HepG2 (cell line): ENCODE measurements at regions not wholly inside any gene's neighbourhood (a gene's known extent, or its start where the extent isn't known, plus 50 kb on each side); places are given as distances from the start of the nearest gene placed in this dataset.

Experiments used
- ATAC-seq: fragments of 200-7000 bp; cut with Tn5 transposase; 3 replicates; pipeline ENCODE4 v1.9.1; 2020; ENCODE audit warnings: mild to moderate bottlenecking, moderate library complexity
- BruUV-seq: library from RNA; stranded (reverse); fragments of 400-500 nt; replicated peaks from 2 replicates; lab custom pipeline; 2021; lab: Mats Ljungman, UMichigan
- CTCF ChIA-PET: fragments of 300-600 bp; formaldehyde crosslinking; extraction: SDS; loops from one replicate; lab custom pipeline; 2021; ENCODE audit warnings: low total read pairs, inconsistent platforms, low intra/inter-chr PET ratio; lab: Yijun Ruan, JAX
- POLR2A ChIA-PET: fragments of 350-600 bp; sonication (Branson Sonifier 250); formaldehyde crosslinking; loops from one replicate; lab custom pipeline; 2020; ENCODE audit warnings: antibody characterized with exemption, inconsistent platforms; lab: Yijun Ruan, JAX
- DNase-seq: peaks from one replicate; pipeline ENCODE4 v3.0.0-alpha.2; 2015; ENCODE audit warnings: low spot score
- FAIRE-seq: peaks from 3 replicates; lab custom pipeline; 2011; peaks lifted over from hg19 to GRCh38; lab: Jason Lieb, UNC
- H2AFZ ChIP-seq: one replicate; pipeline ENCODE4 v1.6.1; 2011; ENCODE audit warnings: low read length, inconsistent platforms
- H3K27ac ChIP-seq: fragments of 300-600 bp; 3 replicates; pipeline ENCODE4 v1.8.0; 2011; ENCODE audit warnings: mixed run types, mild to moderate bottlenecking, mixed read lengths, low read length, inconsistent platforms; ENCODE audit not compliant: insufficient read depth; ENCODE audit errors: extremely low read length
- H3K27me3 ChIP-seq, 2 experiments: fragments of 200-600 bp in 1 of 2; 2 replicates in 1 of 2; 3 replicates in 1 of 2; pipeline versions ENCODE4 v1.6.0 to v1.8.0; 2011; ENCODE audit warnings: low read length in 2 of 2, mild to moderate bottlenecking in 2 of 2, moderate library complexity in 2 of 2, inconsistent platforms in 1 of 2; ENCODE audit not compliant: insufficient read depth in 2 of 2, control insufficient read depth in 1 of 2
- H3K36me3 ChIP-seq, 2 experiments: fragments of 200-600 bp in 1 of 2; replicated peaks in 1 of 2; 2 replicates in 1 of 2; 3 replicates in 1 of 2; pipeline versions ENCODE4 v1.5.1 to v1.8.0; 2011; ENCODE audit warnings: low read length in 2 of 2, inconsistent platforms in 1 of 2; ENCODE audit not compliant: insufficient read depth in 2 of 2, control insufficient read depth in 1 of 2
- H3K4me1 ChIP-seq: 2 replicates; pipeline ENCODE4 v1.5.1; 2012; ENCODE audit warnings: low read length, inconsistent platforms; ENCODE audit not compliant: insufficient read depth
- H3K4me2 ChIP-seq: 2 replicates; pipeline ENCODE4 v1.6.0; 2011; ENCODE audit warnings: low read depth, low read length, inconsistent platforms
- H3K4me3 ChIP-seq, 3 experiments: fragments of 200-600 bp in 1 of 3; sonication (generic), shearing (Covaris generic) in 1 of 3; replicated peaks in 1 of 3; 2 replicates each; pipeline ENCODE4 v1.5.1; 2011 to 2016; ENCODE audit warnings: low read length in 3 of 3, inconsistent platforms in 2 of 3, low read depth in 2 of 3, mild to moderate bottlenecking in 2 of 3, control low read depth in 1 of 3, mixed read lengths in 1 of 3; ENCODE audit not compliant: insufficient read depth in 1 of 3
- H3K79me2 ChIP-seq: one replicate; pipeline ENCODE4 v1.6.1; 2011; ENCODE audit warnings: low read length, inconsistent platforms; ENCODE audit not compliant: insufficient read depth
- H3K9ac ChIP-seq: 2 replicates; pipeline ENCODE4 v1.6.0; 2011; ENCODE audit warnings: mild to moderate bottlenecking, low read depth, low read length, inconsistent platforms; ENCODE audit not compliant: insufficient read depth
- H3K9me3 ChIP-seq: 2 replicates; pipeline ENCODE4 v1.5.1; 2012; ENCODE audit warnings: mild to moderate bottlenecking, low read length
- H4K20me1 ChIP-seq: 2 replicates; pipeline ENCODE4 v1.6.0; 2011; ENCODE audit warnings: inconsistent platforms, mild to moderate bottlenecking, low read length, moderate library complexity; ENCODE audit not compliant: insufficient read depth
- FOXP1 ChIP-seq, 2 experiments: fragments of 450-650 bp in 1 of 2; IDR thresholded peaks; 2 replicates each; pipeline ENCODE4 v1.6.1; 2017 to 2018; ENCODE audit warnings: antibody characterized with exemption in 1 of 2
- KDM3A ChIP-seq: IDR thresholded peaks from 2 replicates; pipeline ENCODE4 v1.6.1; 2018; ENCODE audit warnings: low read depth, missing compliant biosample characterization
- MIER3 ChIP-seq: IDR thresholded peaks from 2 replicates; pipeline ENCODE4 v1.6.1; 2016; ENCODE audit warnings: missing compliant biosample characterization, borderline replicate concordance
- NFATC3 ChIP-seq: sonication (generic); formaldehyde crosslinking; IDR thresholded peaks from 2 replicates; pipeline ENCODE4 v1.5.1; 2020; ENCODE audit warnings: mild to moderate bottlenecking, missing genetic modification reagents
- NONO ChIP-seq, 2 experiments: fragments of 450-650 bp in 1 of 2; sonication (generic) in 1 of 2; formaldehyde crosslinking in 1 of 2; IDR thresholded peaks in 1 of 2; conservative IDR thresholded peaks in 1 of 2; 2 replicates each; pipeline versions ENCODE4 v1.6.1 to v1.8.0; 2017 to 2022; ENCODE audit warnings: mild to moderate bottlenecking in 1 of 2, missing genetic modification reagents in 1 of 2, moderate library complexity in 1 of 2
- SKI ChIP-seq: fragments of 450-650 bp; IDR thresholded peaks from one replicate; pipeline ENCODE4 v1.6.1; 2018; ENCODE audit warnings: mild to moderate bottlenecking; ENCODE audit not compliant: partially characterized antibody
- SMAD9 ChIP-seq: sonication (generic); formaldehyde crosslinking; IDR thresholded peaks from 2 replicates; pipeline ENCODE4 v1.5.1; 2020; ENCODE audit warnings: mild to moderate bottlenecking, missing genetic modification reagents
- ZNF331 ChIP-seq: sonication (generic); formaldehyde crosslinking; IDR thresholded peaks from 2 replicates; pipeline ENCODE4 v1.4.0; 2020; ENCODE audit warnings: missing genetic modification reagents
- ZNF350 ChIP-seq: sonication (generic); formaldehyde crosslinking; IDR thresholded peaks from 2 replicates; pipeline ENCODE4 v1.4.0; 2020; ENCODE audit warnings: mild to moderate bottlenecking, low read depth, missing genetic modification reagents, borderline replicate concordance
- ZNF564 ChIP-seq: sonication (generic); formaldehyde crosslinking; IDR thresholded peaks from 2 replicates; pipeline ENCODE4 v1.8.1; 2023; ENCODE audit warnings: mild to moderate bottlenecking, missing genetic modification reagents
- ZNF607 ChIP-seq: sonication (generic); formaldehyde crosslinking; IDR thresholded peaks from 2 replicates; pipeline ENCODE4 v1.5.1; 2020; ENCODE audit warnings: missing genetic modification reagents, mild to moderate bottlenecking, borderline replicate concordance
- ZNF619 ChIP-seq: sonication (generic); formaldehyde crosslinking; IDR thresholded peaks from 2 replicates; pipeline ENCODE4 v1.4.0; 2020; ENCODE audit warnings: mild to moderate bottlenecking, missing genetic modification reagents
- ZNF781 ChIP-seq: sonication (generic); formaldehyde crosslinking; IDR thresholded peaks from 2 replicates; pipeline ENCODE4 v1.5.1; 2020; ENCODE audit warnings: borderline replicate concordance, mild to moderate bottlenecking, missing genetic modification reagents; ENCODE audit errors: not compliant biosample characterization
- ZSCAN22 ChIP-seq: sonication (generic); formaldehyde crosslinking; IDR thresholded peaks from 2 replicates; pipeline ENCODE4 v1.4.0; 2020; ENCODE audit warnings: mild to moderate bottlenecking, missing genetic modification reagents
- WGBS: methylation state at CpG from one replicate; pipeline ENCODE4 v1.1.6; 2017; ENCODE audit warnings: low lambda C conversion rate; 5-methylcytosine and 5-hydroxymethylcytosine counted together
- in situ Hi-C: cut with HindIII; loops from 2 replicates; pipeline ENCODE4 v1.10.0; 2017; ENCODE audit warnings: low pct_unique_long_range_greater_than_20kb; ENCODE audit not compliant: extremely low pct_ligation_motif_present
- intact Hi-C: fragments of 100-400 bp; cut with micrococcal nuclease; formaldehyde crosslinking; loops from one replicate; pipeline ENCODE4 v1.10.0; 2022; ENCODE audit not compliant: unreplicated experiment
- TF ChIP-seq, protein P1 (sequence below): IDR thresholded peaks from 2 replicates; pipeline ENCODE4 v1.6.1; 2016
- TF ChIP-seq, protein P2 (sequence below): sonication (generic); formaldehyde crosslinking; IDR thresholded peaks from 2 replicates; pipeline ENCODE4 v1.4.0; 2020; ENCODE audit warnings: missing genetic modification reagents, mild to moderate bottlenecking, borderline replicate concordance
- TF ChIP-seq, protein P3 (sequence below): sonication (generic); formaldehyde crosslinking; IDR thresholded peaks from 2 replicates; pipeline ENCODE4 v1.4.0; 2020; ENCODE audit warnings: missing genetic modification reagents

DNA sequence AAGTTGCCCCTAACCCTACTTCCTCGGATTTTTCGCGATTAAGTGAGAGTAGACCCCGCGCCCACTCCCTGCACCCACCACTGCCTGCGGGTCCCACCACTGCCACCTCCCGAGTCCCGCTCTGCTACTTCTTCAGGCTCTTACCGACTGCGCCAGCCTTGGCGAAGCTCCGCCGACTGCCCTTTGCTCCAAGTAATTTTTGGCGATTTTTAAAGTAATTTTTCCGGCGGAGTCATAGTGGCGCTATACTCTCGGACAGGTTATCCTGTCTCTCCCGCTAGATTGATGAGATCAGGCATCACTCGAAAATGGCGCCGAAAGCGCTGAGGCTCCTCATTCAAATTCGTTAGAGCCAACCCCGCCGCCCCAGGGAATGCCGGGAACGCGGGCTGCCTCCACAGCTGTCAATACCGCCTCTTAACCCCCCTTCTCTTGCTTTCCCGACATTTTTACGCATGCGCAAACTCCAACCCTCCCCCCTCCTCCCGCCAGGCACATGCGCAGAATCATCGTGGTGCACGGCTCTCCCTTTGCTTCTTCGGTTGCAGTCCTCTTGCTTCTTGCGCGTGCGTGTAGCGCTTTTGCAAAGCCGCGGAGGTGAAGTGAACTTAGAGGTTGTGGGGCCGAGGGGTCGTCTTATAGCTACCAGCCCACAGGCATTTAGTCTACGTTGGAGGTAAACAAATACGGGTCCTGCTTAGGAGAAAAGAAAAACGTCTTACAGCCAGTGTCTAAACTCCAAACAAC, 66.6 kb downstream of the KCNRG start:
- under 1% methylated on average over 49 of the region's 49 CpGs for WGBS
- in situ Hi-C loops, result loop anchor here (10.0 kb wide), 1 partner anchor 723 kb away; no protein-coding TSS in a partner anchor
- ChIA-PET POLR2A (interaction anchor here (1.0 to 5.2 kb wide), 7 partner anchors 10 to 391 kb away, joined by 3 to 74 read pairs (median 3); partner anchors contain the start of genes EBPL and TRIM13), CTCF (no interaction called here)
- DNase-seq, result peak; percentile 96
- H3K4me2 ChIP-seq, result peak overlapping the region; percentile 97
- H3K79me2 ChIP-seq, result peaks cover 88% of the 10 kb centered on the region
- H3K4me1 ChIP-seq, result peaks cover 45% of the 10 kb centered on the region
- intact Hi-C loops, result loop anchor here (1.0 to 10.0 kb wide), 6 partner anchors 43 to 985 kb away; partner anchors contain the start of gene TRIM13
- H4K20me1 ChIP-seq, result no peaks in the 10 kb centered on the region; the same call in 1 of the 2 replicates
- no peaks in the 10 kb centered on the region for H3K9me3 ChIP-seq
- peak overlapping the region; percentile 92 for H3K9ac ChIP-seq
- H3K27ac ChIP-seq, result peak overlapping the region; percentile 96
- no peaks in the 10 kb centered on the region; a peak in 1 of 5 replicates for H3K27me3 ChIP-seq
- H3K36me3 ChIP-seq, result no peaks in the 10 kb centered on the region
- peak overlapping the region; percentile 78 to 93 (median 91) for H3K4me3 ChIP-seq
- H2AFZ ChIP-seq, result peak overlapping the region; percentile 36
- peak; percentile 86 for FAIRE-seq
- peak; percentile 86 for ATAC-seq
- no TSS peak for BruUV-seq
- peak; percentile 41; the same call in 1 of the 2 replicates for TF ChIP-seq ZNF350 (CRISPR knock-in tag)
- peak; percentile 67 for TF ChIP-seq ZNF781 (CRISPR knock-in tag)
- peak; percentile 77; the same call in 1 of the 2 replicates for TF ChIP-seq MIER3 (CRISPR knock-in tag)
- no peak; the same call in 1 of the 2 replicates for TF ChIP-seq ZNF564 (CRISPR knock-in tag)
- TF ChIP-seq, protein P1, sequence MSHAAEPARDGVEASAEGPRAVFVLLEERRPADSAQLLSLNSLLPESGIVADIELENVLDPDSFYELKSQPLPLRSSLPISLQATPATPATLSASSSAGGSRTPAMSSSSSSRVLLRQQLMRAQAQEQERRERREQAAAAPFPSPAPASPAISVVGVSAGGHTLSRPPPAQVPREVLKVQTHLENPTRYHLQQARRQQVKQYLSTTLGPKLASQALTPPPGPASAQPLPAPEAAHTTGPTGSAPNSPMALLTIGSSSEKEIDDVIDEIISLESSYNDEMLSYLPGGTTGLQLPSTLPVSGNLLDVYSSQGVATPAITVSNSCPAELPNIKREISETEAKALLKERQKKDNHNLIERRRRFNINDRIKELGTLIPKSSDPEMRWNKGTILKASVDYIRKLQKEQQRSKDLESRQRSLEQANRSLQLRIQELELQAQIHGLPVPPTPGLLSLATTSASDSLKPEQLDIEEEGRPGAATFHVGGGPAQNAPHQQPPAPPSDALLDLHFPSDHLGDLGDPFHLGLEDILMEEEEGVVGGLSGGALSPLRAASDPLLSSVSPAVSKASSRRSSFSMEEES (CRISPR knock-in tag), result no peak
- no peak for TF ChIP-seq NFATC3
- TF ChIP-seq ZNF331, result no peak
- TF ChIP-seq, protein P2, sequence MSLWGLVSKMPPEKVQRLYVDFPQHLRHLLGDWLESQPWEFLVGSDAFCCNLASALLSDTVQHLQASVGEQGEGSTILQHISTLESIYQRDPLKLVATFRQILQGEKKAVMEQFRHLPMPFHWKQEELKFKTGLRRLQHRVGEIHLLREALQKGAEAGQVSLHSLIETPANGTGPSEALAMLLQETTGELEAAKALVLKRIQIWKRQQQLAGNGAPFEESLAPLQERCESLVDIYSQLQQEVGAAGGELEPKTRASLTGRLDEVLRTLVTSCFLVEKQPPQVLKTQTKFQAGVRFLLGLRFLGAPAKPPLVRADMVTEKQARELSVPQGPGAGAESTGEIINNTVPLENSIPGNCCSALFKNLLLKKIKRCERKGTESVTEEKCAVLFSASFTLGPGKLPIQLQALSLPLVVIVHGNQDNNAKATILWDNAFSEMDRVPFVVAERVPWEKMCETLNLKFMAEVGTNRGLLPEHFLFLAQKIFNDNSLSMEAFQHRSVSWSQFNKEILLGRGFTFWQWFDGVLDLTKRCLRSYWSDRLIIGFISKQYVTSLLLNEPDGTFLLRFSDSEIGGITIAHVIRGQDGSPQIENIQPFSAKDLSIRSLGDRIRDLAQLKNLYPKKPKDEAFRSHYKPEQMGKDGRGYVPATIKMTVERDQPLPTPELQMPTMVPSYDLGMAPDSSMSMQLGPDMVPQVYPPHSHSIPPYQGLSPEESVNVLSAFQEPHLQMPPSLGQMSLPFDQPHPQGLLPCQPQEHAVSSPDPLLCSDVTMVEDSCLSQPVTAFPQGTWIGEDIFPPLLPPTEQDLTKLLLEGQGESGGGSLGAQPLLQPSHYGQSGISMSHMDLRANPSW (CRISPR knock-in tag), result 0 out of 2 replicates have a peak, but pooled peaks have one; percentile 72
- TF ChIP-seq ZSCAN22 (CRISPR knock-in tag), result no peak
- TF ChIP-seq SMAD9, result 0 out of 2 replicates have a peak, but pooled peaks have one; percentile 62
- TF ChIP-seq, protein P3, sequence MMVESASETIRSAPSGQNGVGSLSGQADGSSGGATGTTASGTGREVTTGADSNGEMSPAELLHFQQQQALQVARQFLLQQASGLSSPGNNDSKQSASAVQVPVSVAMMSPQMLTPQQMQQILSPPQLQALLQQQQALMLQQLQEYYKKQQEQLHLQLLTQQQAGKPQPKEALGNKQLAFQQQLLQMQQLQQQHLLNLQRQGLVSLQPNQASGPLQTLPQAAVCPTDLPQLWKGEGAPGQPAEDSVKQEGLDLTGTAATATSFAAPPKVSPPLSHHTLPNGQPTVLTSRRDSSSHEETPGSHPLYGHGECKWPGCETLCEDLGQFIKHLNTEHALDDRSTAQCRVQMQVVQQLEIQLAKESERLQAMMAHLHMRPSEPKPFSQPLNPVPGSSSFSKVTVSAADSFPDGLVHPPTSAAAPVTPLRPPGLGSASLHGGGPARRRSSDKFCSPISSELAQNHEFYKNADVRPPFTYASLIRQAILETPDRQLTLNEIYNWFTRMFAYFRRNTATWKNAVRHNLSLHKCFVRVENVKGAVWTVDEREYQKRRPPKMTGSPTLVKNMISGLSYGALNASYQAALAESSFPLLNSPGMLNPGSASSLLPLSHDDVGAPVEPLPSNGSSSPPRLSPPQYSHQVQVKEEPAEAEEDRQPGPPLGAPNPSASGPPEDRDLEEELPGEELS (CRISPR knock-in tag), result 0 out of 2 replicates have a peak, but pooled peaks have one; percentile 21
- peak; percentile 37; the same call in 1 of the 2 replicates for TF ChIP-seq ZNF607 (CRISPR knock-in tag)
- TF ChIP-seq FOXP1 (IDR thresholded peaks at IDR 0.05), result no peak
- no peak for TF ChIP-seq FOXP1 (CRISPR knock-in tag; IDR thresholded peaks at IDR 0.05)
- TF ChIP-seq ZNF619 (CRISPR knock-in tag), result no peak
- no peak for TF ChIP-seq NONO (IDR thresholded peaks at IDR 0.05)
- peak; percentile 59 for TF ChIP-seq NONO (CRISPR knock-in tag; conservative IDR thresholded peaks at IDR 0.05)
- TF ChIP-seq SKI, result no peak
- TF ChIP-seq KDM3A (CRISPR knock-in tag), result no peak
